Liver (tissue), 8 donors: ENCODE measurements at regions not wholly inside any gene's neighbourhood (a gene's known extent, or its start where the extent isn't known, plus 50 kb on each side); places are given as distances from the start of the nearest gene placed in this dataset.

Experiments used
- DNase-seq: peaks from one replicate; pipeline ENCODE4 v3.0.0-alpha.2; 2017; ENCODE audit warnings: low spot score
- H3K27ac ChIP-seq, 2 donors: one replicate each; pipeline ENCODE4 v1.7.0; 2013; ENCODE audit warnings: inconsistent platforms in 2 of 2, low read length in 2 of 2, control low read depth in 1 of 2, low read depth in 1 of 2, mild to moderate bottlenecking in 1 of 2
- H3K27me3 ChIP-seq, 4 donors: one replicate each; pipeline versions ENCODE4 v1.6.1 to v1.7.0; 2013; ENCODE audit warnings: low read length in 3 of 4, inconsistent platforms in 1 of 4, mild to moderate bottlenecking in 1 of 4, moderate library complexity in 1 of 4; ENCODE audit not compliant: control insufficient read depth in 4 of 4, insufficient read depth in 4 of 4
- H3K36me3 ChIP-seq, 4 donors: one replicate each; pipeline versions ENCODE4 v1.6.1 to v1.7.0; 2013; ENCODE audit warnings: low read length in 3 of 4, mild to moderate bottlenecking in 3 of 4, low read depth in 1 of 4, moderate library complexity in 1 of 4; ENCODE audit not compliant: control insufficient read depth in 4 of 4, insufficient read depth in 3 of 4
- H3K4me1 ChIP-seq, 4 donors: one replicate each; pipeline versions ENCODE4 v1.6.1 to v1.7.0; 2013; ENCODE audit warnings: low read length in 3 of 4, mild to moderate bottlenecking in 3 of 4, moderate library complexity in 1 of 4; ENCODE audit not compliant: control insufficient read depth in 4 of 4, insufficient read depth in 4 of 4
- H3K4me3 ChIP-seq, 3 donors: one replicate each; pipeline versions ENCODE4 v1.6.1 to v1.7.0; 2013; ENCODE audit warnings: low read length in 3 of 3, control low read depth in 1 of 3, low read depth in 1 of 3, mild to moderate bottlenecking in 1 of 3
- H3K9ac ChIP-seq, 2 donors: one replicate each; pipeline ENCODE4 v1.7.0; 2013; ENCODE audit warnings: low read length in 2 of 2, mild to moderate bottlenecking in 2 of 2, moderate library complexity in 2 of 2, control low read depth in 1 of 2, low read depth in 1 of 2
- H3K9me3 ChIP-seq, 4 donors: one replicate each; pipeline versions ENCODE4 v1.6.1 to v1.7.0; 2013; ENCODE audit warnings: low read length in 3 of 4; ENCODE audit not compliant: control insufficient read depth in 4 of 4
- ATF3 ChIP-seq: IDR thresholded peaks from 2 replicates; pipeline ENCODE4 v1.6.1; 2016; ENCODE audit warnings: antibody characterized with exemption
- CTCF ChIP-seq: fragments of 150-350 bp; IDR thresholded peaks from 2 replicates; pipeline ENCODE4 v1.5.1; 2017; ENCODE audit warnings: improper control_type of control experiment, low read depth, low read length; ENCODE audit not compliant: missing input control
- EGR1 ChIP-seq, 2 donors: IDR thresholded peaks; 2 replicates each; pipeline ENCODE4 v1.6.1; 2016 to 2018; ENCODE audit warnings: antibody characterized with exemption in 2 of 2, low read depth in 2 of 2
- FOXA1 ChIP-seq: IDR thresholded peaks from 2 replicates; pipeline ENCODE4 v1.6.1; 2016; ENCODE audit warnings: antibody characterized with exemption
- FOXA2 ChIP-seq: IDR thresholded peaks from 2 replicates; pipeline ENCODE4 v1.6.1; 2016; ENCODE audit warnings: antibody characterized with exemption
- GABPA ChIP-seq, 2 donors: IDR thresholded peaks in 1 of 2; conservative IDR thresholded peaks in 1 of 2; 2 replicates each; pipeline ENCODE4 v1.6.1; 2016; ENCODE audit warnings: antibody characterized with exemption in 2 of 2, mild to moderate bottlenecking in 1 of 2, moderate library complexity in 1 of 2
- HNF4A ChIP-seq, 2 donors: conservative IDR thresholded peaks; 2 replicates each; pipeline ENCODE4 v1.6.1; 2016; ENCODE audit warnings: antibody characterized with exemption in 2 of 2, mild to moderate bottlenecking in 2 of 2
- HNF4G ChIP-seq: IDR thresholded peaks from 2 replicates; pipeline ENCODE4 v1.6.1; 2016; ENCODE audit warnings: antibody characterized with exemption
- JUND ChIP-seq, 2 donors: IDR thresholded peaks; 2 replicates each; pipeline ENCODE4 v1.6.1; 2016; ENCODE audit warnings: antibody characterized with exemption in 2 of 2
- MAX ChIP-seq: IDR thresholded peaks from 2 replicates; pipeline ENCODE4 v1.6.1; 2016; ENCODE audit warnings: antibody characterized with exemption
- NR2F2 ChIP-seq: IDR thresholded peaks from 2 replicates; pipeline ENCODE4 v1.6.1; 2016; ENCODE audit warnings: antibody characterized with exemption
- RAD21 ChIP-seq, 2 donors: IDR thresholded peaks; 2 replicates each; pipeline ENCODE4 v1.6.1; 2016; ENCODE audit warnings: antibody characterized with exemption in 2 of 2, mild to moderate bottlenecking in 2 of 2
- REST ChIP-seq: IDR thresholded peaks from 2 replicates; pipeline ENCODE4 v1.6.1; 2016; ENCODE audit warnings: antibody characterized with exemption, mild to moderate bottlenecking
- RXRA ChIP-seq, 2 donors: IDR thresholded peaks; 2 replicates each; pipeline ENCODE4 v1.6.1; 2017 to 2018; ENCODE audit warnings: antibody characterized with exemption in 2 of 2, mild to moderate bottlenecking in 1 of 2
- SP1 ChIP-seq: IDR thresholded peaks from 2 replicates; pipeline ENCODE4 v1.6.1; 2018; ENCODE audit warnings: antibody characterized with exemption, mild to moderate bottlenecking
- TAF1 ChIP-seq: conservative IDR thresholded peaks from 2 replicates; pipeline ENCODE4 v1.6.1; 2016; ENCODE audit warnings: antibody characterized with exemption, mild to moderate bottlenecking
- YY1 ChIP-seq: IDR thresholded peaks from 2 replicates; pipeline ENCODE4 v1.6.1; 2016; ENCODE audit warnings: antibody characterized with exemption, mild to moderate bottlenecking
- ZBTB33 ChIP-seq: IDR thresholded peaks from 2 replicates; pipeline ENCODE4 v1.6.1; 2016; ENCODE audit warnings: antibody characterized with exemption
- WGBS: extraction: QIAGEN DNeasy Blood & Tissue Kit; methylation state at CpG from one replicate; pipeline ENCODE4 v1.1.7; 2013; 5-methylcytosine and 5-hydroxymethylcytosine counted together
- donor health status: healthy.
- donor health status: healthy.
- donor health status: healthy.
- donor health status: healthy.
- donor health status: healthy.

GRCh38 chr2:196337208-196337953 is 166.0 kb upstream of the STK17B start:
- DNase-seq, result no peak

GRCh38 chr2:196338440-196338839 is 167.1 kb upstream of the STK17B start:
- no peak for DNase-seq
- H3K27ac ChIP-seq, result no peak overlapping the region
- H3K36me3 ChIP-seq, result no peaks in the 10 kb centered on the region
- H3K4me3 ChIP-seq, result no peak overlapping the region
- no peaks in the 10 kb centered on the region for H3K9me3 ChIP-seq
- no peak overlapping the region for H3K9ac ChIP-seq
- no peaks in the 10 kb centered on the region for H3K27me3 ChIP-seq
- 80% methylated on average over 2 of the region's 2 CpGs for WGBS
- TF ChIP-seq GABPA (IDR thresholded peaks at IDR 0.05 in 1 of 2, conservative IDR thresholded peaks at IDR 0.05 in 1 of 2) (no peak), FOXA1 (no peak), ZBTB33 (no peak), NR2F2 (no peak), CTCF (no peak), HNF4G (no peak), REST (no peak), HNF4A (conservative IDR thresholded peaks at IDR 0.05) (no peak), SP1 (no peak), MAX (no peak), ATF3 (no peak), YY1 (no peak), EGR1 (IDR thresholded peaks at IDR 0.05; ENCODE audit: low read depth in 2 of 2) (no peak), RXRA (IDR thresholded peaks at IDR 0.05) (no peak), RAD21 (IDR thresholded peaks at IDR 0.05) (no peak), FOXA2 (no peak), JUND (IDR thresholded peaks at IDR 0.05) (no peak), TAF1 (no peak)
- no peaks in the 10 kb centered on the region for H3K4me1 ChIP-seq

More at GRCh38 chr2:196337208-196337953, 166.0 kb upstream of the STK17B start:
- Histone ChIP-seq H3K4me3 (no peak overlapping the region), H3K9ac (no peak overlapping the region), H3K9me3 (no peaks in the 10 kb centered on the region), H3K36me3 (no peaks in the 10 kb centered on the region), H3K27me3 (no peaks in the 10 kb centered on the region), H3K4me1 (no peaks in the 10 kb centered on the region), H3K27ac (no peak overlapping the region)
- TF ChIP-seq CTCF, result peak; percentile 24
- peak; percentile 62 to 69 for TF ChIP-seq RAD21 (IDR thresholded peaks at IDR 0.05)
- no peak for TF ChIP-seq TAF1
- WGBS, result 67% methylated on average over 6 of the region's 6 CpGs
